HG02870 (cell line): ENCODE measurements at regions not wholly inside any gene's neighbourhood (a gene's known extent, or its start where the extent isn't known, plus 50 kb on each side); places are given as distances from the start of the nearest gene placed in this dataset.
"Not testable (repeated sequence)": the region's sequence is repeated elsewhere in the genome, so short reads cannot be mapped to it uniquely, and the experiment has no call there.

Experiments
- ATAC-seq: cut with Tn5 transposase; IDR thresholded peaks from one replicate; pipeline ENCODE4 v1.9.1; 2021; ENCODE audit warnings: mild to moderate bottlenecking, moderate library complexity; ENCODE audit not compliant: unreplicated experiment

DNA sequence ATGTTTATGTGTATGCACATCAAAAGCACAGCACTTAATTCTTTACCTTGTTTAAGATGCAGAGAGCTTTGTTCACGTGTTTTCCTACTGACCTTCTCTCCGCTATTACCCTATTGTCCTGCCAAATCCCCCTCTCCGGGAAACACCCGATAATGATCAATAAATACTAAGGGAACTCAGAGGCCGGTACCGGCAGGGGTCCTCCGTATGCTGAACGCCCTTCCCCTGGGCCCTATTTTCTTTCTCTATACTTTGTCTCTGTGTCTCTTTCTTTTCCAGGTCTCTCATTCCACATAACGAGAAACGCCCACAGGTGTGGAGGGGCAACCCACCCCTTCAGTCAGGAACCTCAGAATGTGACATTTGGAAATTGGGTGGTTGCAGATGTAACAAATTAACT, 160.1 kb downstream of the ADRA2C start:
- ATAC-seq, result not testable (repeated sequence)

DNA sequence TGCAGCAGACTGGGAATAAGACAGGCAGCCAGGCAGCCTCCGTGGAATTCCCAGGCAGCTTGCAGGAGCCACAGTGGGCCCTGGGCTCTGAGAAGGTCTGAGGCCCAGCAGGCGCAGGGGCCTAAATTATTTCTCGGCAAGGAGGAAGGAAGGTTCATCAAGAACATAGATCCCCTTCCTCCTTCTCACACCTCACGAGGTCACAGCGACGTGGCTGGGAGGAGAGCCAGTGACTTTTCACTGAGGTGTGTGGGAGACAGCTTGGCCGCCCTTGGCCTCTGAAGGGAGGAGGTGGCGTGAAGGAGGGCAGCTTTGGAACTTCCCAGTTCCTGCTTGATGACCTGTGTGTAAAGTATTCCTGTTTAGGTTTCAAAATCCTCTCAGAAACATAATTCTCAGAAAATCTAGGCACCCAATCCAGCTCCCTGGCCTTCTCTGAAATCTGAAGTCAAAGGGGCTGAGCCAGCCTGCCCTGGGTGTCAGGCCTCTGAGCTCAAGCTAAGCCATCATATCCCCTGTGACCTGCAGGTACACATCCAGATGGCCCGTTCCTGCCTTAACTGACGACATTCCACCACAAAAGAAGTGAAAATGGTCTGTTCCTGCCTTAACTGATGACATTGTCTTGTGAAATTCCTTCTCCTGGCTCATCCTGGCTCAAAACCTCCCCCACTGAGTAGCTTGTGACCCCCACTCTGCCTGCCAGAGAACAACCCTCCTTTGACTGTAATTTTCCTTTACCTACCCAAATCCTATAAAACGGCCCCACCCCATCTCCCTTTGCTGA, 161.0 kb downstream of the ADRA2C start:
- not testable (repeated sequence) for ATAC-seq

DNA sequence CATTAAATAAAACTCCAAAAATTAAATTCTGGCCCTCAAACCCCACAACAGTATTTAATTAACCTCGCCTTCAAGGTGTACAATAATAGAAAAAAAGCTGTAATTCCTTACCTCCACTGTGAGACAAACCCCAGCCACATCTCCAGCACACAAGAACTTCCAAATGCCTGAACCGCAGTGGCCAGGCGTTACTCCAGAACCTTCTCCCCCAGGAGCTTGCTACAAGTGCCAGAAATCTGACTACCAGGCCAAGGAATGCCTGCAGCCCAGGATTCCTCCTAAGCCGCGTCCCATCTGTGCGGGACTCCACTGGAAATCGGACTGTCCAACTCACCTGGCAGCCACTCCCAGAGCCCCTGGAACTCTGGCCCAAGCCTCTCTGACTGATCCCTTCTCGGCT, 163.2 kb downstream of the ADRA2C start:
- ATAC-seq, result not testable (repeated sequence)

DNA sequence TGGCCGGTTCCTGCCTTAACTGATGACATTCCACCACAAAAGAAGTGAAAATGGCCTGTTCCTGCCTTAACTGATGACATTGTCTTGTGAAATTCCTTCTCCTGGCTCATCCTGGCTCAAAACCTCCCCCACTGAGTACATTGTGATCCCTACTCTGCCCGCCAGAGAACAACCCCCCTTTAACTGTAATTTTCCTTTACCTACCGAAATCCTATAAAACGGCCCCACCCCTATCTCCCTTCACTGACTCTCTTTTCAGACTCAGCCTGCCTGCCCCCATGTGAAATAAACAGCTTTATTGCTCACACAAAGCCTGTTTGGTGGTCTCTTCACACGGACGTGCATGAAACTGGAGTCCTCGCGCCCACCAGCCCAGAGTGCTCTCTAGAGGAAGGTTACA, 166.5 kb downstream of the ADRA2C start:
- ATAC-seq, result not testable (repeated sequence)

DNA sequence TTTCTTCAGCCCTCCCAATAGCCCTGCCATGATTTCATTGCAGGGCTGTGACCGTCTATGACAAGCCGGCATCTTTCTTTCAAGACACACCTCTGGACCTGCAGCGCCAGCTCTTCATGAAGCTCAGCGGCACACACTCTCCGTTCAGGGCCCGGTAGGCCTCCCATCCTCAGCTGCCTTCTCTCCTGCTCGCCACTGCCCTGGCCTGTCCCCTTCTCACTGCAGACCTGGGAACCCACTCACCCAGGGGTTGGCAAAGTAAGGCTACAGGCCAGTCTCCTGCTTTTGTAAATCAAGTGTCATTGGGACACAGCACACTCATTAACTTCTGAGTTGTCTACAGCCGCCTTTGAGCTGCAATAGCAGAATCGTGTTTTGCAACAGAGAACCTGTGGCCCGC, 169.2 kb downstream of the ADRA2C start:
- ATAC-seq, result not testable (repeated sequence)

DNA sequence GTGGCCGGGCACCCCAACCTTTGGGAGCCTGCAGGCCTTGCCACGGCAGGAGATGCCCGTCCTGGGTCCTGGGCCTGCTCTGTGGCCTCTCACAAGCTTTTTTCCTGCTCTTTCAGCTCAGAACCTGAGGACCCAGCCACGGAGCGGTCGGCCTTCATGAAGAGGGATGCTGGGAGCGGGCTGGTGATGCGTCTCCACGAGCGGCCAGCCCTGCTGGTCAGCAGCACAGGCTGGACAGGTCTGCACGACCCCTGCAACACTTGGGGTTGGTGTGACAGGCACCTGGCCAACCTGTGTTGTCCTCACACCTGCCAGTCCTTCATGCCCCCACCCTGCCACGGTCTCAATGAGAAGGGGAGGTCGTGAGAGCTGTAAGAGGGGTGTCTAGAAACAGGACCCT, 170.0 kb downstream of the ADRA2C start:
- no peak for ATAC-seq

DNA sequence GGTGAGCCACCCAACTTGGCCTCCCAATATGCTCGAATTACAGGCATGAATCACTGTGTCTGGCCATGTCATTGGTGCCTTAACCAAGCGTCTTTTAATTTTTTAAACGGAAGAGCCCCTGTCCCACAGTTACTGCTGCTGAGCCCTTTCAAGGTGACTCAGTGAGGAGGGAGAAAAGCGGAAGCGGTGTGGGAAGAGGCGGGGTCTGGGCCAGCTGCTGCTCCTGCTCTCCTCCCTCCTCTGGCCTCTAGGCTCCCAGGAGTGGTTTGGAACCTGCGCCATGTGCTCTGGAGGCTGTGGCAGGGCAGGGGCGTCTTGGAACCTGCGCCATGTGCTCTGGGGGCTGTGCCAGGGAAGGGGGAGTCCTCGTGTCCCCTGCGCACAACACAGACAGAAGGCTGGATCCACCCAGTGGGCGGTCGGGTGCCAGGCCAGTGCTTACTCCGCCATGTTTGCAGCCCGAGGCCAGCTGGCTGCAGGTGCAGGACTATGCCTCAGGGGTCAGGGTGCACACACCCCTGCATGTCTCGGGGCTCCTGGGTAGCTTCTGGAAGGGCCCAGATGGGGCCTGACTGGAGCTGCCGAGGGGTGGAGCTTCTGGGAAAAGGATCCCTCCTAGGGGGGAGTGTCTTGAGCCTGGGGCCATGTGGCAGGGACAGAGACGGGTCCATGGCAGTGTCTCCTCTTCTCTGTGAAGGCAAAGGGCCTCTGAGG, 171.8 kb downstream of the ADRA2C start:
- ATAC-seq, result not testable (repeated sequence)

DNA sequence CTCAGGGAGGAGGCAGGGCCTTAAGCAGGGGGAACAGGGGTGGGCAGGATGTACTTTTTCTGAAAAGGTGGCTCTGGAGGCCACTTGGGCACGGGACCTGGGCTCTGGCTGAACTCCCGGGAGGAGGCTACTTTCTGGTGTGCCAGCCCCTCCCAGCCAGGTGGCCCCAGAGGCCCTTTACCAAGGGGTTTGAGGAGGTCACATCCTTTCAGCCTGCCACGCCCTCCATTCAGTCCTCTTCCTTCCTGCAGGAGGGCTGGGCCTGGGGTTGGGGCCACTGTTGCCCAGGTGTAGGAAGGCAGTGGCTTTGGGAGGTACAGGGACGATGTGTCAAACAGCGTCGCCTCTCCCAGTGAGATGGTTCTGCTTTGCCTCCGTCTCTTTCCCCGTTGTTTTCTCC, 172.5 kb downstream of the ADRA2C start:
- ATAC-seq, result not testable (repeated sequence)

DNA sequence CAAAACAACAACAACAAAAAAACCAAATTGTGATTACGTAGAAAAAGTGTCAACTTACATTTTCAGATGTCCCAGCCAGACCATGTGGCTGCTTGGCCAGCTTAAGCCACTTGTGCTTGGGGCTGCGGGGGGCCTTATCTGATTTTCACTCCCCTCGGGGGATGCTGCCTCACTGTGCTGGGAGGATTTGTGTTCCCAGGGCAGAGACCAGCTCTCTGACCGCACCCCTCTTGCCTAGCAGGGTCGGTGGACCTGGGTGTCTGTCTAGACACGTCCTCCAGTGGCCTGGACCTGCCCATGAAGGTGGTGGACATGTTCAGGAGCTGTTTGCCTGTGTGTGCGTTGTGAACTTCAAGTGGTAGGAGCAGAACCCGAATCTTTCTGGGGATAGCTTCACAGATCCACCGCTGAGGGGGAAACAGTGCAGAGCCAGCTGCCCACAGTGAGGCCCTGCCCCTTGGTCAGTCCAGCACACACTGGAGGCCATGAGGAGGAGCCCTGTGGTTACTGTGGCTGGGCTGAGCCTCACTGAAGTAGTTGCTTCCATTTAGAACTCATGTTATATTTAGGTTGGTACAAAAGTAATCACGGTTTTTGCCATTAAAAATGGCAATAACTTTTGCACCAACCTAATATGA, 173.9 kb downstream of the ADRA2C start:
- ATAC-seq, result not testable (repeated sequence)

DNA sequence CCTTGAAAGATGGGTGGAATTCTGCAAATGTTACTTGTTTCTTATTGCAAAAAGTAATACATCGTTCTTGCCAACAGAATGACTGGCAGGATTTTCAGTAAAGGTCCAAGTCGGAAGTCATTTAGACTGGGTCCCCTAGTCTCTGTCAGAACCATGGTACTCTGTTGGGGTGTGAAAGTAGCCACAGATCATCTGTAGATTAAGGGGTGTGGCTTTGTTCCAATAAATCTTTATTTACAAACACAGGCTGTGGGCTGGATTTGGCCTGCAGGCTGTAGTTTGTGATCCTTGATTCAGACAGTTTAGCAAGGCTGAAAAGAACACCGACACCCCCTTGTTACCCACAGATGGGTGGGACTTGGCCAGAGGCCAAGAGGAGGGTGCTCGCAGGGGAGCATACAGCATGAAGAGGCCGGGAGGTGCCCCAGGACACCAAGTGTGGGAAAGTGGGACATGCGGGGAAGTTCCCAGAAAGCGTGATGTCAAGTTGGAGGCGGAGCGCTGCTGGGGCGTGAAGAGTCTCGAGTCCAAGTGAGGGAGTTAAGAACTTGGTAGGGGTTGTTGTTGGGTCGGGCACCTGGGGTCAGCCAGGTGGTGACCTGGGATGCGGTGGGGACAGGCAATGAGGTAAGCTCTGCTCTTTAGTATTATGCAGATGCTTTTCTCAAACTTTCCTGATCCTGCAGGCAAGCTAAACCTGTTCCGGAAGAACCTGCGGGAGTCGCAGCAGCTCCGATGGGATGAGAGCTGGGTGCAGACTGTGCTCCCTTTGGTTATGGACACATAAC, 175.7 kb downstream of the ADRA2C start:
- ATAC-seq, result not testable (repeated sequence)

DNA sequence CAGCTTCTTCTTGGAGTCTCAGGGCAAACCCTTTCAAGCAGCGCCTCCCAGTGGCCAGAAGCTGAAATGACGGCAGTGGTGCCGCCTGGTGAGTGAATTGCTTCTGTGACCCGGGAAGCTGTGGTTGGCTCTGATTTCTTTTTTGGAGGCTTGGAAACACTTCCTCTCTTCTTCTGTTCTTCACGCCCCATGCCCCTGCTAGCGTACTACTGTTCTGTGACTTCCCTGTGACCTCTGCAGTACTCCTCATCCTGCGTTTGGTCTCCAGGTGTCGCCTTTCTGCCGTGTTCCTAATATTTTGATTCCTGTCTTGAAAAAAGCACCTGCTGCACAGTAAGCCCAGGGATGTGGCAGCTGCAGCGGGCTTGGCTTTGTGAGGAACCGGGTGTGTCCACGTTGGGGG, 176.4 kb downstream of the ADRA2C start:
- not testable (repeated sequence) for ATAC-seq

DNA sequence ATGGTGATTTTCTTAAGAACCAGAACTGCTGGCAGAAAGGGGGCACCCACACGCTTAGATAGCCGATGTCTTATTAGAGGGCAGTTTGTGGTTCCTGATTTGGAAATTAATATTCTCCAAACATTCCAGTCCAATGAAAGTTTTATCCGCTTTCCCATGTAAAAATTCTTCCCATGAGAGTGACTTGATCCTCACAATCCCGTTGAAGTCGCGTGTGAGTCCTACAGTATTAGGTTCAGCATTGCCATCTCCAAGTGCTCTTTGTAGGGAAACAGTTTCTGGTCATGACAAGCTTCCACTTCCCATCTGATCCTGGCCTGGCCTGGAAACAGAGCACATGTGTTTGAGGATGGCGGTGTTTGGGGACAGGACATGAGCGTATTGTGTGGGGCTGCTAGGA, 176.9 kb downstream of the ADRA2C start:
- not testable (repeated sequence) for ATAC-seq

DNA sequence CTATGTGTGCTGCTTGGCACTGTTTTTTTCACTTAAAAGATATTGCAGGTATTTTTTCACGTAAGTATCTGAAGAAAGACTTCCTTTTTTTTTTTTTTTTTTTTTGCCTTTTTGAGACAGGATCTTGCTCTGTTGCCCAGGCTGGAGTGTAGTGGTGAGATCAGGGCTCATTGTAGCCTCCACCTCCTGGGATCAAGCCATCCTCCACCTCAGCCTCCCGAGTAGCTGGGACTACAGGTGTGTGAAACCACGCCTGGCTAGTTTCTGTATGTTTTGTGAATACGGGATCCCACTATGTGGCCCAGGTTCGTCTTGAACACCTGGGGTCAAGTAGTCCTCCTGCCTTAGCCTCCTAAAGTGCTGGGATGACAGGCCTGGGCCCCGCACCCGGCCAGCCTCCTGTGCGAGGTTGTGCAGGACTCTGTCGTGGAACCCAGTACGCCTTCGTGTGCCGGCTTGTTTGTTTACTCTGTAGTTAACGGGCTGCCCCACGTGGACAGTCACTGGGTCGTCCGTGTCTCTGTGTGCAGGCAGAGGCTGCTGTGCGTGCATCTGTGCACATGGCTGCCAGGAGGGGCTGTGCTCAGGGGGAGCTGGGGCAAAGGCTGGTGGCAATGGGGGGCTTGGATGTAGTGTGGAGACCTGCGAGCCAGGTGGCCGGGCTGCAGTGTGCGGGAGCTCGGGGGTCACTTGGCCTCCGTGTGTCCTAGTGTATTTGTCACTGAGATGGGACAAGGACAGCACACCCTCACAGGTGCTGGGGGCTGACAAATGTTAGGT, 179.5 kb downstream of the ADRA2C start:
- no peak for ATAC-seq

DNA sequence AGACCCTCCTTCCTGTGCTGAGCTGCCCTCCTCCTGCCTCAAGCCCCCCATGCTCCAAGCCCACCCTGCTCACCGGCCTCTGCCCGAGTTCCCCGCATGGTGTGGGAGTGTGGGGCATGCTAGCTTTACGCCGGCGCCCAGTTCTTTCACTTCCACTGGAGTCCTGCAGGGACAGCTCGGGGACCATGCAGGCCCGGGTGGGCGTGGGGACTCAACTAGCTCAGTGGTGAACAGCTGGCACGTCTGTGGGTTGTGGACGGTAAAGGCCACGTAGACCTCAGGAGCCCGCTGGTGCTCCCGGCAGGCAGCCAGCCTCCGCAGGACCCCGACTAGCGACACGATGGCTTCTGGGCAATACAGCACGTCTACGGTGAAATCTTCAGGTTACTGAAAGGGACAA, 180.4 kb downstream of the ADRA2C start:
- ATAC-seq, result not testable (repeated sequence)

DNA sequence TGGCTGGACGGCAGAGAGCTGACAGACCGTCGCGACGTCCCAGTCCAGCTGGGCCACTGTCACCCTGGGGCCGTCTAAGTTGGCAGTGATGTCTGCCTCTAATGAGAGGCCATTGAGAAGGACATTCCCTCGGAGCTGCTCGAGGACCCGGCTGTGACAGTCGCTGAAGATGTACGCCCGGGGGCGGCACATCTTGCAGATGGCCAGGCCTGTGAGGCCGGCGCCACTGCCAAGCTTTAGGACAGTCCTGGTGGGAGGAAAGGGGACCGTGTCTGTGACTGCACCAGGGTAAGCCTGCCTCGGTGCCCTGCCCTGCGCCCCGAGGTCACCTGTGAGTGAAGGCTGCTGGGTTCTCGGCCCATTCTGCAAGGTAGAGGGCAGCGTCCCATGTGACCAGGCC, 181.6 kb downstream of the ADRA2C start:
- ATAC-seq, result not testable (repeated sequence)

DNA sequence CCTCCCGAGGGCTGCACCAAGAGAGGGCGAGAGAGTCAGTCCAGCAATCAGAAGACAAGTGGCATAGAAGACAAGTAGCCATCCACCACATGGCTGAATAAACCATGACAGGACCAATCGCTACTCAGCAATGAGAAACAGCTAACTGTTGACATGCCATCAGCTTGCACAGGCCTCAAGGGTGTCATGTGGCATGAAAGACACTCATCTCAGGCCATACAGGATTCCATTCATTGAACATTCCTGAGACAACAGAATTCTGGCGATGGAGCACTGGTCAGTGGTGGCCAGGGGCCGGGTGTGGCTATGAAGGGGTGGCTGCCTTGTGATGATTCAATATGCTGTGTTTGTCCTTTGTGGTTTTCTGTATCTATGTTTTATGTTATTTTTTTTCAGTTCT, 182.0 kb downstream of the ADRA2C start:
- not testable (repeated sequence) for ATAC-seq

DNA sequence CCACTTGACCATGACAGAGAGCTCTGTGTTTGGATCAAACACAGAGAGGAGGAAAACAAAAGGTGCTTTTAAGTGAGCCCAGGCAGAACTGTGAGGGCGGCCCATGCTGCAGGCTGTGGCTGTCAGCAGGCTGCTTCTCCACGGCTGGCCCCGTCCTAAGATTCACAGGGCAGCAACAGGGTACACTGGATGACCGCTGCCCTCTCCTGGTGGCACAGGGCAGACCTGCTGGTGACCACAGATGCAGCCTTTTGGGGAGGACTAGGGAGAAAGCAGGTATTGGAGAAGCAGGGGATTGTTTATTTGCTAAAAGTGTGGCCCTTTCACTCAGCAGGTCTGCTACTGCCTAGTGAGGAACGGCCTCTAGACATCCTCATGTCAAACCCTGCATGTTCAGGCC, 183.7 kb downstream of the ADRA2C start:
- not testable (repeated sequence) for ATAC-seq

DNA sequence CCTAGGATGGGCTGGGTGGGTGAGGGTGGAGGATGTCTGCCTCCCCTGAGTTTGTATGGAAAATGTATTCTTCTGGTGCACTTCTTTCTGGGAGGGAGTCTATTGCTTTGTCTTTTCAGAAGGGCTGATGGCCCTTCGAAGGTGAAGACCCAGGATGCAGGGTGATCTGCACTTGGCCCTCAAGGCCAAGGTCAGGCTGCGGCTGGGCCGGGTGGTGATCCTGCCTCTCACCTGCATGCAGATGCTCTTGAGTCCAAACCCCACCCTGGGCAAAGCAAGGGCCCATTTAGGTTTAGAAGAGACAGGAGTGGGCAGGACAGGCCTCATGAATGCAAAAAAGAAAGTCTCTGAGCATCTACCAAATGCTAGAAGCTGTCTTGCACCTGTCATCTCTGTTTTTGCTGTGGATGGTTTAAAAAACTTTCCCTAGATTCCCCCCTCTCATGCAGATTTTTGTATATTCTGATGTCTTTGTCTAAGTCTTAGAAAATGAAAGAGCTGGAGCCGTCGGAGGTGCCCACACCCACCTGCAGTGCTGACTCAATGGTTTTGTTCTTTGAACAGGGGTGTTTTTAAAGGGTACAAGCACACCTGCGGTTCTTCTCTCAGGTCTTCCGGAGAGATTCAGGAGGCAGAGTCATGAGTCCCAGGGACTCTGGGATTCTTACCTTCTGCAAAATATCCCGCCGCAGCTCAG, 186.4 kb downstream of the ADRA2C start:
- ATAC-seq, result not testable (repeated sequence)

DNA sequence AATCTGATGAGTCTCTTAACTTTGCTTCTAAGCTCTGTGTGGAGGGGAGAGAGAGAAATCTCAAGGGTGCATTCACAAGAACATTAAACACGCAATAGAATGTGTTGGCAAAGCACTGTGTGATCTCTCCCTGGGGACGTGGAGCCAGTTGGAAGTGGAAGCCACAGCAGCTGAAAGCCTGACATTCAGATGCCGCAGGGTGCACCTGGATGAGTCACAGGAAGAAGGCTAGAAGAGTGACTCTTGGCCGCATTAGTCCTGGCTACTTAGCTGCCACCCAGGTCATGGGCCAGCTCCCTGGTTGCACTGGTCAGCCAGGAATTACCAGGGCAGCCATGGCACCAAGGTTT, 186.9 kb downstream of the ADRA2C start:
- not testable (repeated sequence) for ATAC-seq
